OCI-LY3 (cell line): ENCODE measurements at regions not wholly inside any gene's neighbourhood (a gene's known extent, or its start where the extent isn't known, plus 50 kb on each side); places are given as distances from the start of the nearest gene placed in this dataset.

Experiments used
- H2AFZ ChIP-seq: fragments of 200-600, 300-600 bp; shearing (Covaris generic); 2 replicates; pipeline ENCODE4 v1.6.0; 2014; ENCODE audit warnings: antibody characterized with exemption, low read depth, low read length
- H3K27ac ChIP-seq: fragments of 200-600, 300-600 bp; sonication (generic); 2 replicates; pipeline ENCODE4 v1.5.1; 2014; ENCODE audit warnings: mild to moderate bottlenecking, low read length, moderate library complexity, mixed read lengths
- H3K27me3 ChIP-seq: fragments of 200-600, 300-600 bp; sonication (generic); 2 replicates; pipeline ENCODE4 v1.6.1; 2014; ENCODE audit warnings: low read depth, low read length, mixed read lengths
- H3K36me3 ChIP-seq: fragments of 200-600, 300-600 bp; sonication (generic); replicated peaks from 2 replicates; pipeline ENCODE3; 2014; ENCODE audit warnings: low read depth, low read length, mixed read lengths
- H3K4me1 ChIP-seq: fragments of 300-600, 200-600 bp; sonication (generic); 2 replicates; pipeline ENCODE4 v1.6.1; 2014; ENCODE audit warnings: low read length, mixed read lengths
- H3K4me2 ChIP-seq: fragments of 200-600, 300-600 bp; sonication (generic); 2 replicates; pipeline ENCODE4 v1.6.1; 2014; ENCODE audit warnings: low read length, mixed read lengths
- H3K4me3 ChIP-seq: fragments of 300-600, 200-600 bp; sonication (generic); 2 replicates; pipeline ENCODE4 v1.5.1; 2014; ENCODE audit warnings: antibody characterized with exemption, mild to moderate bottlenecking, low read length, moderate library complexity
- H3K79me2 ChIP-seq: fragments of 300-600, 200-600 bp; shearing (Covaris generic); 2 replicates; pipeline ENCODE4 v1.6.1; 2014; ENCODE audit warnings: mild to moderate bottlenecking, low read length, mixed read lengths
- H3K9ac ChIP-seq: fragments of 300-600, 200-600 bp; shearing (Covaris generic); 2 replicates; pipeline ENCODE4 v1.6.0; 2014; ENCODE audit warnings: mild to moderate bottlenecking, low read length, moderate library complexity
- H3K9me3 ChIP-seq: fragments of 200-600, 300-600 bp; shearing (Covaris generic); 2 replicates; pipeline ENCODE4 v1.6.1; 2014; ENCODE audit warnings: low read length, mixed read lengths; ENCODE audit not compliant: insufficient read depth
- H4K20me1 ChIP-seq: fragments of 200-600, 300-600 bp; sonication (generic); 2 replicates; pipeline ENCODE4 v1.6.1; 2016; ENCODE audit warnings: low read length, mixed read lengths; ENCODE audit not compliant: insufficient read depth
- CTCF ChIP-seq: fragments of 200-600, 300-600 bp; sonication (generic); IDR thresholded peaks from 2 replicates; pipeline ENCODE4 v1.5.1; 2014; ENCODE audit warnings: antibody characterized with exemption, low read length, low read depth
- EZH2phosphoT487 ChIP-seq: fragments of 200-600 bp; shearing (Covaris generic); IDR thresholded peaks from 2 replicates; pipeline ENCODE4 v1.6.1; 2018; ENCODE audit warnings: antibody characterized with exemption, mixed run types, low read depth

GRCh38 chr1:5430136-5430535 is 562.1 kb downstream of the NPHP4 start:
- no peak overlapping the region for H3K4me2 ChIP-seq
- H3K4me3 ChIP-seq: no peak overlapping the region
- H3K9me3 ChIP-seq: no peaks in the 10 kb centered on the region
- no peak for TF ChIP-seq EZH2phosphoT487
- TF ChIP-seq CTCF: no peak
- H3K27me3 ChIP-seq: no peaks in the 10 kb centered on the region
- H3K27ac ChIP-seq: no peak overlapping the region
- no peaks in the 10 kb centered on the region for H3K79me2 ChIP-seq
- no peak overlapping the region for H2AFZ ChIP-seq
- H3K9ac ChIP-seq: no peak overlapping the region
- H3K4me1 ChIP-seq: no peaks in the 10 kb centered on the region
- no peaks in the 10 kb centered on the region for H4K20me1 ChIP-seq
- no peaks in the 10 kb centered on the region for H3K36me3 ChIP-seq

GRCh38 chr1:5428351-5428750 is 563.9 kb downstream of the NPHP4 start:
- Histone ChIP-seq H3K79me2 (no peaks in the 10 kb centered on the region), H3K27me3 (no peaks in the 10 kb centered on the region), H3K36me3 (no peaks in the 10 kb centered on the region), H3K4me2 (no peak overlapping the region), H3K9ac (no peak overlapping the region), H3K4me1 (no peaks in the 10 kb centered on the region), H3K9me3 (no peaks in the 10 kb centered on the region), H3K27ac (no peak overlapping the region), H4K20me1 (no peaks in the 10 kb centered on the region), H3K4me3 (no peak overlapping the region), H2AFZ (no peak overlapping the region)
- TF ChIP-seq CTCF (no peak), EZH2phosphoT487 (no peak)

- Histone ChIP-seq H3K36me3 (no peaks in the 10 kb centered on the region), H3K27ac (no peak overlapping the region), H2AFZ (no peak overlapping the region), H3K9me3 (no peaks in the 10 kb centered on the region), H4K20me1 (no peaks in the 10 kb centered on the region), H3K4me3 (no peak overlapping the region), H3K27me3 (no peaks in the 10 kb centered on the region), H3K79me2 (no peaks in the 10 kb centered on the region), H3K9ac (no peak overlapping the region), H3K4me2 (no peak overlapping the region), H3K4me1 (no peaks in the 10 kb centered on the region)
- TF ChIP-seq EZH2phosphoT487 (no peak), CTCF (no peak)
Observed at GRCh38 chr1:5427026-5427613, 565.1 kb downstream of the NPHP4 start.

- no peaks in the 10 kb centered on the region for H4K20me1 ChIP-seq
- no peaks in the 10 kb centered on the region for H3K27me3 ChIP-seq
- TF ChIP-seq CTCF (no peak), EZH2phosphoT487 (no peak)
- H3K27ac ChIP-seq: no peak overlapping the region
- H3K9ac ChIP-seq: no peak overlapping the region
- H3K4me1 ChIP-seq: no peaks in the 10 kb centered on the region
- H3K4me2 ChIP-seq: no peak overlapping the region
- H3K36me3 ChIP-seq: no peaks in the 10 kb centered on the region
- no peaks in the 10 kb centered on the region for H3K79me2 ChIP-seq
- no peak overlapping the region for H3K4me3 ChIP-seq
- no peaks in the 10 kb centered on the region for H3K9me3 ChIP-seq
- H2AFZ ChIP-seq: no peak overlapping the region
Observed at GRCh38 chr1:5424802-5425703, 567.2 kb downstream of the NPHP4 start.
